Hematopoietic multipotent progenitor cell treated with erythropoietin and hydrocortisone succinate and interleukin-3 and kit ligand, for 4 days (in vitro differentiated cells): ENCODE measurements at regions not wholly inside any gene's neighbourhood (a gene's known extent, or its start where the extent isn't known, plus 50 kb on each side); places are given as distances from the start of the nearest gene placed in this dataset.
A peak's percentile ranks its signal among the peaks of the same experiment; 100 is the strongest.
"Not testable (repeated sequence)": the region's sequence is repeated elsewhere in the genome, so short reads cannot be mapped to it uniquely, and the experiment has no call there.

Source experiments
- DNase-seq: peaks from one replicate; pipeline ENCODE4 v3.0.0-alpha.2; 2015

DNA sequence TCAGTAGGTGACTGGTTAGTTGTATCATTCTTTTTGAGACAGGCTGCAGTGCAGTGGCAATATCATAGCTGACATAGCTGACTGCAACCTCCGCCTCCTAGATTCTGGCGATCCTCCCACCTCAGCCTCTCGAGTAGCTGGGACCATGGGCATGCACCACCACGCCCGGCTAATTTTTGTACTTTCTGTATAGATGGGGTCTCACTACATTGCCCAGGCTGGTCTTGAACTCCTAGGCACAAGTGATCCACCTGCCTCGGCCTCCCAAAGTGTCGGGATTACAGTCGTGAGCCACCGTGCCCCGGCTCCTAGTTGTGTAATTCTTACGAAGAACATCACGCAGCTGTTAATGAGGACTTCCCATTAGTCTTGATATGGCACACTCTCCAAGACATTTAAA is 123.4 kb upstream of the VKORC1L1 start:
- no peak for DNase-seq

DNA sequence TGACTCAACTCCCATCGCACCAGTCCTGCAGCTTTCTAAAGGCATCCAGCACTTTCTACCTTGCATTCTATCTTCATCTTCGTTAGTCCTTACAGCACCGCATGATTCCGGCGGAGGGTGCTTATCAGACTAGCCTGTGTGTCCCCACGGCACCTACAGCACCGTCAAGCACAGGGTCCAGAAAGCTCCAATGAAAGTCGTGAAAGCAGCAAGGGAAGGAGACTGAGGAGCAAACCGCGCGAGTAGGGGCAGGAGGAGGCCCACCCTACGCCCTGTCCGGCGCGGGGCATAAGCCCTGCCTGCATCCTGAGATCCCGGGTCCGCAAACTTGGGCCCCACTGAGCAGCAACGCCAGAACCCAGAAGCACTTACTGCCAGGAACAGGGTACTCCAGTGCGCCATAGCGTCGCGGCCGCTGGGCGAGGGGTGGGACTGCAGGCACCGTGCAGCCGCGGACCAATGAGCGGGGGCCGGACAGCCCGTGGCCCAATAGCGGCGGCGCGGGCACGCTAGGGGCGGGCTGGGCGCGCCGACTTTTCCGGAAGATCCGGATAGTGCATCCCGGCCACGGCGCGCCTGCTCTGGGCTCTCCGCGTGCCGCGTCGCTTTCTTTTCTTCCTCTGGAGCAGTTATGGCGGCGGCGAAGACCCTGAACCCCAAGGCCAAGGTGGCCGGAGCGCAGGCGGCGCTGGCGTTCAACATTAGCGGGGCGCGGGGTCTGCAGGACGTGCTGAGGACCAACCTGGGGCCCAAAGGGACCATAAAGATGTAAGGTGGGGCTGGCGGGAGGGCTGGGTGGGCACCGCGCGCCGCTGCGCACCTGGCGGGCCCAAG is 122.1 kb upstream of the VKORC1L1 start:
- peak; percentile 96 for DNase-seq

DNA sequence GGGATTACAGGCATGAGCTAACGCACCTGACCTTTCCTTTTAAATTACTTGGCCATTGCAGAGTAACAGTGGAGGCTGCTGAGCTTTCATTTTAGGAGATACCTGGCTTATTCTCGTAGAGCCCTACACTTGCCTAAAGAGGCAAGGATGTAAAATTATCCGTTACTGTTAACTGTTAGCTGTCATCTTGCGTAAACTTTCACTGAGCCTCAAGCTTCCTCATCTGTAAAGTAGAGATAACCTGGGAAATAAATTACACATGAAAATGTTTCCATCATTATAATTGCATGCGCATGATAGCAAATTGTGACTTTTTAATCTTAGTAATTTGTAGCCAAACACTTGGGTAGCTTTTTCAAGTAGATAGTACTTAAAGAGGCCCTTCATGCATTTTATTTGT is 118.8 kb upstream of the VKORC1L1 start:
- peak; percentile 70 for DNase-seq

DNA sequence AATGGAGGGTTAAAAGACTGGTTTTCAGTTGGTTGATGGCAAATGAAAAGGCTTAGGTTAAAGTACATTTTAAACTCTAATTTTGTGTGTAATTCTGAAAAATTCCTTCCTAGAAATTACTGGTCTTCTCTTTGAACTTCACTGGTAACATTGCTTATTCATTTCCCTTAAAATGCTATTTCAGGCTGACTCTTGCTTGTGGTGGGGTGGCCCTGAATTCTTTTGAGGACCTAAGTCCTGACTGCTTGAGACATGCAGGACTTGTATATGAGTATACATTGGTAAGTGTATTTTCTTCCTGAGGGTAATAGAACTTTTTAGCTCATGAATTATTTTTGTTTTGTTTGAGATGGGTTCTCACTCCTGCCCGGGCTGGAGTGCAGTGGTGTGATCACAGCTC is 113.9 kb upstream of the VKORC1L1 start:
- not testable (repeated sequence) for DNase-seq

DNA sequence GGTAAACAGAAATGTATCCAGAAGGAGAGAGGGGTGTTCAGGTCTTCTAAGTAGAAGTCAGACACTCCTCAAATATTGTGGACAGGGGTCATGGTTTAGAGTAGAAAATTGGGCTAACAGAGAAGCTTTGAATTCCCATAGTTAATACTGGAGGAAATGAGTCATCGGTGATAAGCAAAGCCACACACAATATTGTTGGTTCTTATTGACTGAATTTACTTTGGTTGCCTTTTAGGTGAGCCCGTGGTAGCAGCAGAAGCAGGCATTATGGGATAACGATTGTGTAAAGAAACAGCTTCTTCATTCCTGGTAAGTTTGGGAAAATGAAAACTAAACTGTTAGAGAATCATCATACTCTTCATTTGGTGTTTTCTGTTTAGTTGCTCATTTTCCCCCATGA is 110.2 kb upstream of the VKORC1L1 start:
- peak; percentile 30 for DNase-seq

DNA sequence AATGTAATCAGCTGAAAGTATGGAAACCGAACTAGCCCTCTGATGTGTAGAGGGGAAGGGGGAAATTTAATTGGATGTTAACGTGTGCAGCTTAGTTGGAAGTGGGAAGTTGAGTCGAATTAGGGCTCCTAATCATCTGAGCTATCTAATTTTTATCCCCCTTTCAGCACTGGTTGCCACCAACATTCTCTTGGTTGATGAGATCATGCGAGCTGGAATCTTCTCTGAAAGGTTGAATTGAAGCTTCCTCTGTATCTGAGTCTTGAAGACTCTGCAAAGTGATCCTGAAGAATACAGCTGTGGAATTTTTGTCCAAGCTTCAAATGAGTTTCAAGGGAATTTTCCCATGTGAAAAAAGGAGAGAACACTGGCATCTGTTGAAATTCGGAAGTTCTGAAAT is 109.8 kb upstream of the VKORC1L1 start:
- not testable (repeated sequence) for DNase-seq

DNA sequence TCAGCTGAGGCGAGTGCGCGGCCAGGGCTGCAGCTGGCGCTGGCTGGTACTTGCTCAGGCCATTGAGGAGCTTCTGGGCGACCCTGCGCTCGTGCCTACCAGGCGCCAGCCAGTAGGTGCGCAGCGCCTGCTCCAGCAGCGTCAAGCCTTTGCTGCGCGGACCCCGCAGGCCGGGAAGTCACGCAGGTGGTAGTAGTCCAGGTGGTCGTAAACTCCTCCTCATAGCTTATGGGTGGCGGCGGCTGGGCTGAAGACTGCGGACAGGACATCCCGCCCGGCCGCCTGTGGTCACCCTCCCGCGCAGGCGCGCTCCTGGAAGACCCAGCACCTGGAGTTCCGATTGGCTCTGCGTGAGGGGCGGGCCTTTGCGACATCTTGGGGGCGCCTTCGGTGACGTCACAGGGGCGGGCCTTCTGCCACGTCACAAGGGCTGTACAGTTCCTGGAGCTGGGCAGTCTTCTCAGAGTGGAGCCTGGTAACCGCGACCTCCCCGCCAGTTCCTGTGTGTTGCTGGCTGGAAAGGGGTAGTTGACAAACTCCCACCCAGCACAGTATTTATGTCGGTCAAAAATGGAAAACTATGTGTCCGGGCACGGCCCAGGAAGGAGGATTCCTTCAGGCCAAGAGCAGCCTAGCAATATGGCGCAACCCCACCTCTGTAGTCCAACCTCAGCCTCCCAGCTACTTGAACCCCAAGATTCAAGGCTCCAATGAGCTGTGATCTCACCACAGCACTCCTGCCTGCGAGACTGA is 102.2 kb upstream of the VKORC1L1 start:
- peak; percentile 95 for DNase-seq

DNA sequence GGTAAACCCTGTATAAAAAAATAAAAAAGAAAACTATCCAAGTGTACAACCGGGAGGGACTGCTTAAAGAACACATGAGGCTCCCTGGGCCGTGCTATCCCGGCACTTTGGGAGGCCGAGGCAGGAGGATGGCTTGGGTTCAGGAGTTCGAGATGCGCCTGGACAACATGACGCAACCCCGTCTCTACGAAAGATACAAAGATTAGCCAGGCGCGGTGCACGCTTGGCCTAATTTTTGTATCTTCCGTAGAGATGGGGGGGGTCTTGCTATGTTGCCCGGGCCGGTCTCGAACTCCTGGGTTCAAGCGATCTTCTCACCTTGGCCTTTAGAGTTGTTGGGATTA is 101.7 kb upstream of the VKORC1L1 start:
- DNase-seq = peak; percentile 13

DNA sequence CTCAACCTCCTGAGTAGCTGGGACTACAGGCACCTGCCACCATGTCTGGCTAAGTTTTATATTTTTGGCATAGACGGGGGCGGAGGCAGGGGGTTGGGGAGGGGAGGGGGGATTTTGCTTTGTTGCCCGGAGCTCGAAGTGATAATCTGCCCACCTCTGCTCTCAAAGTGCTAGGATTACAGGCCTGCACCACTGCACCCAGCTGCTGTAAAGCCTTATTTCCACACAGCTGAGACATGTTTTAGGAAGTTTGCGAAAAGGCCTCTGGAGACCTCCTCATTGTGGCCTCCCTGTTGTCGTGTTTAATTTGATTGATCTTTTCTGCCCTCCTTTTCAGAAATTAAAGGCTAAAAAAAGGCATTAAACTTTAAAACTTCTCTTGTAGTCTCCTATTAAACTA is 96.2 kb upstream of the VKORC1L1 start:
- not testable (repeated sequence) for DNase-seq

DNA sequence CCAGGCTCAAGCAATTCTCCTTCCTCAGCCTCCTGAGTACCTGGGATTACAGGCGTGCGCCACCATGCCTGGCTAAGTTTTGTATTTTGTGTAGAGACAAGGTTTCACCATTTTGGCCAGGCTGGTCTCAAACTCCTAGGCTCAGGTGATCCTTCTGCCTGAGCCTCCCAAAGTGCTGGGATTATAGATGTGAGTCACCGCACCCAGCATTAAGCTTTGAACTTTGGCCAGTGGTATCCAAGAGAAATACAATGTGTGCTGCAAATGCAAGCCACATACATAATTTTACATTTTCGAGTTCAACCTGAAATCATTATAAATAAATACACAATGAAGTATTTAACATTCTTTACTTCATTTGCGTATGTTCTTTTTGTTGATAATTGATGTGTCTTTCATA is 82.9 kb upstream of the VKORC1L1 start:
- not testable (repeated sequence) for DNase-seq

DNA sequence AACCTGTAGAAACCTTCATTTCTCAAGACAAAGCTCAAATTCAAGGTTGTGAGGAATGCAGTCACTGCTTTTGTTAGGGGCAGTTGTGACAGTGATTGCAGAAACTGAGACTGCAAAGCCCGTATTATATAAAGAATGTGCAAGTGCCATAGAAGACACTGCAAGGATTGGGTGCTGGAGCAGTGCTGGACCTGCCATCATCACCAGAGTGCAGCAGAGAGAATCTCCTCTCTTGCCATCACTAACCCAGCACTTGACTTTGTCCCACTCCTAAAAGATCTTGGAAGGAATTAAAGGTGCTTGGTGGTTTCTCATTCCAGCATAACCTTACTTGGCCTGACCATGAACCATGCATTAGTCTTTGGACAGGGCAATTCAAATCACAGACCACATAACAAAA is 81.1 kb upstream of the VKORC1L1 start:
- DNase-seq = not testable (repeated sequence)

DNA sequence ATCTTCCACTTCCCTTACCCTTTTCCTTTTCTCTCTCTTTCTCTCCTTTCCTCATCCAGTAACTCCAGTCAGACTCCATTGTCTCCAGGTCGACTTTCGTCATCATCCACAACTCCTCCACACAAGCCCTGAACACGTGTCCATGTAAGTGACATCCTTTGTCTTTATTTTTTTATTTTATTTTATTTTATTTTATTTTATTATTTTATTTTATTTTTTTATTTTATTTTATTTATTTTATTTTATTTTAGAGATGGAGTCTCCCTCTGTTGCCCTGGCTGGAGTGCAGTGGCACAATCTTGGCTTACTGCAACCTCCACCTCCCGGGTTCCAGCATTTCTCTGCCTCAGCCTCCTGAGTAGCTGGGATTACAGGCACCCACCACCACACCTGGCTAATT is 80.1 kb upstream of the VKORC1L1 start:
- not testable (repeated sequence) for DNase-seq

DNA sequence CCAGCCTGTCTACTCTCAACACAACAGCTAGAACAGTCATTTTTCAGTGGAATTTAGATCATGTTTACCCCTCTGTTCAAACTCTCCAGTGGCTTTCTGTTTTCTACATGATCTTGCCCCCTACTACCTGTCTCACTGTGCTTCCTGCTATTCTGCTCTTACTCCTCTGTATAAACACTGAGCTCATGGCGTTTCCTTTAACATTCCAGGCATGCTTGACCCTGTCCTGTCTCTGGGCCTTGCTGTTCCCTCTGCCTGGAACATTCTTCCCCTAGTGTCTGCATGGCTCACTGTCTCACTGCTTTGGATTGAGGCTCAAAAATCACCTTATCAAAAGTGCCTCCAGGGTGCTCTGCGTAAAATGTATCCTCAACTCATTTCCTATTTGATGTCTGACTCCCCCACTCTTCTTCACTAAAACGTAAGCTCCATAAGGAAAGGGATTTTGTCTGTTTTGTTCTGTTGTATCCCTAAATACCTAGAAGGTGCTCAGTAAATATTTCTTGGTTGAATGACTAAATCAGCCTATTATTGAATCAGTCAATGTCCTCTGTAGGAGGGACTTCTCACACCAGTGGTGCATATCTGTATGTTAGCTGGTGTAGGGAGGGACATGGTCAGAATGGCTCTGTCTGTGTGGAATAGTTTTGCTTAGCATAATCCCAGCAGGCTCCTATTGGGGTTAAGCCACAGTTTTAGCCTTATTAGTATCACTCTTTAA is 78.0 kb upstream of the VKORC1L1 start:
- not testable (repeated sequence) for DNase-seq

DNA sequence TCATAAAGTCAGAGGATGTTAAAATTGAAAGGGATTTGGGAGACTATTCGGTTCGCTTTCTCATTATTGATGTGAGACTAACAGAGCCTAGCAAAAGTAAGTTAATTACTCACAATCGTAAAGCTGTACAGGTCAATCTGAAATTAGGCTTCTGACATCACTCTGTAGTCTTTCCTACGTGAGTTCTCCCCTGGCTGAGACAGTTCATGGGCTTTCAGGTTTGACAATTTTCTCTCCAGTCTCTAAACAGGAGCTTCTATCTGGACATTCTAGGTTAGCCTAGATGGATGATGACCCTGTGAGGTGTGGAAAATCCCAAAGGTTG is 77.5 kb upstream of the VKORC1L1 start:
- DNase-seq = not testable (repeated sequence)

DNA sequence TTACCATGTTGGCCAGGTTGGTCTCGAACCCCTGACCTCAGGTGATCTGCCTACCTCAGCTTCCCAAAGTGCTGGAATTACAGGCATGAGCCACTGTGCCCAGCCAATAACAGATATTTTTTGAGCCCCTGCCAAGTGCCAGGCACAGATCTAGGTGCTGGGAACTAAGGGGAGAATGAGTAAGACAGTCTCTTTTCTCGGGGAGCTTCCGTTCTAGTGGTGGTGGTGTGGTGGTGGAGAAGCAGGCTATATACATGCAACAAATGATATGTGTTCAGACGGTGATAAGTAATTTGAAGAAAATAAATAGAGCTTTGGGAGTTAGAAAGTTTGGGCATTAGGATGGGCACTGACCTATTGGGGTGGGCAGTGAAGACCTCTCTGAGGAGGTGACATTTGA is 76.7 kb upstream of the VKORC1L1 start:
- DNase-seq = no peak

DNA sequence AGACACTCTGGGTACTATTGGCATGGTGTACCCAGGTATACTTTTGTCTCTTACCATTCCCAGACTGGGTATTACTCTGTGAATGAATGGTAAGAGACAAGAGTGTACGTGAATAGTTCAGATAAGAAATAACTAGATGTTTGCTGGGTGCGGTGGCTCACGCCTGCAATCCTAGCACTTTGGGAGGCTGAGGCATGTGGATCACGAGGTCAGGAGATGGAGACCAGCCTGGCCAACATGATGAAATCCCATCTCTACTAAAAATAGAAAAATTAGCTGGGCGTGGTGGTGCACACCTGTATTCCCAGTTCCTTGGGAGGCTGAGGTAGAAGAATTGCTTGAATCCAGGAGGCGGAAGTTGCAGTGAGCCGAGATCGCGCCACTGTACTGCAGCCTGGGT is 75.8 kb upstream of the VKORC1L1 start:
- DNase-seq = not testable (repeated sequence)

DNA sequence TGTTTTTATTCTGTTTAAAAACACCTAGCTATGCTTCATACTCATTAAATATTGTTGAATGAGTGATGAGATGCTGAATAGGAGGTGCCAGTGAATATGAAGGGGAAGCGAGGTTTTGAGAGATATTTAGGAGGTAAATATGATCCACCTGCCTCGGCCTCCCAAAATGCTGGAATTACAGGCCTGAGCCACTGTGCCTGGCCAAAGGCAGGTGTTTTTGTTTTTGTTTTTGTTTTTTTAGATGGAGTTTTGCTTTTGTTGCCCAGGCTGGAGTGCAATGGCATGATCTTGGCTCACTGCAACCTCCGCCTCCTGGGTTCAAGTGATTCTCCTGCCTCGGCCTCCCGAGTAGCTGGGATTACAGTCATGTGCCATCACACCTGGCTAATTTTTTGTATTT is 75.3 kb upstream of the VKORC1L1 start:
- DNase-seq = not testable (repeated sequence)

DNA sequence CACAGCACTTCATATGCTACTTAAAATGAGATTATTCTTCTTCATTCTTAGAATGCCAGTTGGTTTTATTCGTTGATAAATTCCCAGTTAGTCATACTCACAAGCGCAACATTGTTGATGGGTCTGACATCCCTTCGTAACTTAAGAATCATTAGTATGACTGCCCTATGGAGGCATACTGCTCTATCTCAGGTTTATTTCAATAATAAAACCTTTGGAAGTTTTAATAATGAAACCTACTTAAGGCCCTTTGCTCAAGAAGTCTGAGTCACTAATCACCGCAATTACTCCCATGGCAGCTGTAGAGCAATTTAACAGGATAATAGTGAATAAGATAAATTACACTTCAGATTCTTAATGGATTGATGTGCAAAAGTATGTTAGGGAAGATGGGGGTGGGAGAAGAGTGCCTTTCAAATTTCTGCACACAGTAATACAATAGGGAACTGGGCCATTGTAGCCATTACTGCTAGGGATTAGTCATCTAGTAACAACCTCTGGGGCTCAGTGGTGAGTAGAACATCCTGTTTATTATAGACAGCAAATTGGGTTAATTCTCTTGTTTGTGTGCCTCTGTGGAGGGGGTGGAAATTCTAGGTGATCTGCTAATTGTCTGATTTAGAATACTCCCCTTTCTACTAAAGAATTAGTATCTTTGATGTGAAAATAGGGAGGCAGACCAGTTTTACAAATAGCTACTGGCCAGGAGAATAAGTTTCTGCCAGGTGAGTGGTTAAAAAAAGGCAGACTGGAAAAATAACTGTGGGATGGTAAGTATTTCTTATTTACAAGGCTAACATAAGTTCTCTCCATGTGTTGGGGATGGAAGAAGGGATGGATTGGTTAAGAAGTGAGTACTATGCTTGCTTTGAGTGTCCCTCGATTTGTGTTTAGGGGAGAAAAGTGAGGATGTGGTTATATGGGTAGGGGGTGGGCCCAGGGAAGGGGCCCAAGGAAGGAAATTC is 74.5 kb upstream of the VKORC1L1 start:
- no peak for DNase-seq

DNA sequence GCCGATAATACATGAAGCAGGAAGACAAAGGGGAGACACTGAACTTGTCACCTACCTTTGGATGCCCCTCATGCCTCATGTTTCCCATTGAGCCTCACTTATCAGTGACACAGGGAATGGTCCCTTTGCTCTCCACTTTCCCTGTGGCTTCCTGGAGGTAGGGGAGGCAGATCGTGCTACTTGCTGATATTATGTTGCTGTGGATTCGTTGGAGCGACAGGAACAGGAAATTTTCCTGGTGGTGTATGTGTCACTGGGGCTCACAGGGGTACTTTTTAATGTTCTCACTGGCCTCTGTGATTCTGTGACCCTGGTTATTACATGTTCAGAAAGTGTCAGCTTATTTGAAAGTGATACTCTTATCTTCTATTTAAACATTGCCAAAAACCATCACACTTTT is 72.7 kb upstream of the VKORC1L1 start:
- not testable (repeated sequence) for DNase-seq

DNA sequence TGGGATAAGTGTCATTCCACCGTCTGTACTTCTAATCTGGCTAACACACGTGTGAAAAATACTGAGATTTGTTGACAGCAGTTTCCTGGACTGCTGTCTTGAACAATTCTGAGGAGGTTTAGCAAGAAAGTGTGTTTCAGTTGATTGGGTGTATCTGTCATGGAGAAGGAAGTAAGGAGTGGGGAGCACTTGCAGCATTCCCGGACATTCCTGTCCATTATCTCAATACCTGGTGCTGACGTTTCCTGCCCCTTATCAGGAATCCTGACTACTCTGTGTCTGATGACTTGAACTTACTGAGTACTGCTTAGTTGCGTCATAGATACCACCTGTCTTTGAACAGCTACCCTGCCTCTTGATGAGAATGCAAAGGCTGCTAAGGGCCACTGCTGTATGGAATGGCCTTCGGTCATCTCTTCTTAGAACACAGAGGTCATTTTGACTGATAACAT is 72.0 kb upstream of the VKORC1L1 start:
- DNase-seq = no peak

DNA sequence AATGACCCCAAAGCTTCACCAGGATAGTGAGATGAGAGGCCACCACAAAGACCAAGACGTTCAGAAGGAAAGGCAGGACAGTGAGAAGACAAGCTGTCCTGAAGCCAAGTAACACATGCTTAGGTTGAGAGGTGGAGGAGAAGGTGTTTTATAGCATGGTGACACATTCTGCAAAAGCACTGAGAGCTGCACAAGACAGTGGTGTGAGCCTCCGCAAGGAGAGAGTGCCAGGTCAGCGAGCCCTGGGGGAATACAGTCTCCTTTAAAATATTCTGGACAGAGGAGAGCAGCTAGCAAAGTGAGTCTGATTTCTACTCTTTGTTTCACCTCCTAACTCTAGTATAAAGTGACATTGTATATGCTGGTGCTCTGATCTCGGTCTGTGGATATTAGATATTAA is 68.0 kb upstream of the VKORC1L1 start:
- DNase-seq = no peak

DNA sequence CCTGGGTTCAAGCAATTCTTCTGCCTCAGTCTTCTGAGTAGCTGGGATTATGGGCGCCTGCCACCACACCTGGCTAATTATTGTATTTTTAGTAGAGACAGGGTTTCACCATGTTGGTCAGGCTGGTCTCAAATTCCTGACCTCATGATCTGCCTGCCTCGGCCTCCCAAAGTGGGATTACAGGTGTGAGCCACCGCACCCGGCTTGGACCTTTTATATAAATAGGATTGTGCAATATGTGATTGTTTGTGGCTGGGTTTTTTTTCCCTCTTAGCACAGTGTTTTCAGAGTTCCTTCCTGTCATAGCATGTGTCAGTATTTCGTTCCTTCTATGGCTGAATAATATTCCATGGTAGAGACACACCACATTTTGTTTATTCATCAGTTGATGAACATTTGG is 65.8 kb upstream of the VKORC1L1 start:
- DNase-seq = not testable (repeated sequence)
